GM23338 (cell line): ENCODE measurements at regions not wholly inside any gene's neighbourhood (a gene's known extent, or its start where the extent isn't known, plus 50 kb on each side); places are given as distances from the start of the nearest gene placed in this dataset.

Source experiments
- ATAC-seq: fragments of 200-7000 bp; cut with Tn5 transposase; 3 replicates; pipeline ENCODE4 v1.9.1; 2020
- DNase-seq: peaks from one replicate; pipeline ENCODE4 v3.0.0-alpha.2; 2015; ENCODE audit warnings: low spot score
- H2AFZ ChIP-seq: fragments of 200-600 bp; sonication (generic); 2 replicates; pipeline ENCODE4 v1.8.0; 2016; ENCODE audit warnings: antibody characterized with exemption, mild to moderate bottlenecking, moderate library complexity
- H3F3A ChIP-seq: fragments of 200-600 bp; sonication (generic); replicated peaks from 2 replicates; pipeline ENCODE4 v1.8.0; 2017; ENCODE audit warnings: antibody characterized with exemption, mixed run types, low read depth
- H3K27ac ChIP-seq: fragments of 200-600 bp; sonication (generic); 2 replicates; pipeline ENCODE4 v1.6.1; 2016; ENCODE audit warnings: low read depth
- H3K27me3 ChIP-seq: fragments of 200-600 bp; sonication (generic); 2 replicates; pipeline ENCODE4 v1.8.0; 2016; ENCODE audit warnings: mild to moderate bottlenecking, mixed run types, moderate library complexity; ENCODE audit not compliant: insufficient read depth
- H3K36me3 ChIP-seq: fragments of 200-600 bp; sonication (generic); 2 replicates; pipeline ENCODE4 v1.8.0; 2016; ENCODE audit warnings: mild to moderate bottlenecking; ENCODE audit not compliant: insufficient read depth
- H3K4me1 ChIP-seq: fragments of 200-600 bp; sonication (generic); 2 replicates; pipeline ENCODE4 v1.8.0; 2016; ENCODE audit warnings: mild to moderate bottlenecking, moderate library complexity; ENCODE audit not compliant: insufficient read depth
- H3K4me2 ChIP-seq: fragments of 200-600 bp; sonication (generic); 2 replicates; pipeline ENCODE4 v1.7.1; 2017; ENCODE audit warnings: mixed run types
- H3K4me3 ChIP-seq: fragments of 200-600 bp; sonication (generic); 2 replicates; pipeline ENCODE4 v1.6.1; 2016; ENCODE audit warnings: mixed run types
- H3K79me2 ChIP-seq: fragments of 200-600 bp; sonication (generic); replicated peaks from 2 replicates; pipeline ENCODE4 v1.8.0; 2017; ENCODE audit warnings: mild to moderate bottlenecking; ENCODE audit not compliant: insufficient read depth
- H3K9me2 ChIP-seq: fragments of 200-600 bp; sonication (generic); 2 replicates; pipeline ENCODE4 v1.8.0; 2017; ENCODE audit not compliant: insufficient read depth
- H4K20me1 ChIP-seq: fragments of 200-600 bp; sonication (generic); replicated peaks from 2 replicates; pipeline ENCODE4 v1.8.0; 2017; ENCODE audit warnings: mild to moderate bottlenecking; ENCODE audit not compliant: insufficient read depth
- H3K27ac Mint-ChIP-seq: 2 replicates; pipeline ENCODE4 v1.8.0; 2020; ENCODE audit warnings: inconsistent platforms, mild to moderate bottlenecking, moderate library complexity, mixed read lengths
- H3K27me3 Mint-ChIP-seq: 3 replicates; pipeline ENCODE4 v1.8.0; 2022; ENCODE audit warnings: low read depth, mild to moderate bottlenecking, moderate library complexity, mixed read lengths, inconsistent platforms; ENCODE audit not compliant: insufficient read depth, poor library complexity
- H3K36me3 Mint-ChIP-seq: 3 replicates; pipeline ENCODE4 v1.8.0; 2021; ENCODE audit warnings: low read depth, mild to moderate bottlenecking, inconsistent platforms, moderate library complexity, mixed read lengths
- H3K4me1 Mint-ChIP-seq: 3 replicates; pipeline ENCODE4 v1.8.0; 2020; ENCODE audit warnings: mild to moderate bottlenecking, inconsistent platforms, mixed read lengths
- H3K4me3 Mint-ChIP-seq: 3 replicates; pipeline ENCODE4 v1.8.0; 2021; ENCODE audit warnings: moderate library complexity, mild to moderate bottlenecking, inconsistent platforms, mixed read lengths
- H3K9me3 Mint-ChIP-seq: 3 replicates; pipeline ENCODE4 v1.8.0; 2020; ENCODE audit warnings: moderate library complexity, mild to moderate bottlenecking, inconsistent platforms, mixed read lengths
- CREB1 ChIP-seq: fragments of 250-450 bp; sonication (Bioruptor Pico); IDR thresholded peaks from 2 replicates; pipeline ENCODE4 v1.5.0; 2020; ENCODE audit warnings: low read depth, mild to moderate bottlenecking, moderate library complexity
- EZH2 ChIP-seq: fragments of 200-600 bp; sonication (generic); IDR thresholded peaks from one replicate; pipeline ENCODE4 v1.8.0; 2017; ENCODE audit warnings: antibody characterized with exemption, mild to moderate bottlenecking, low read depth; ENCODE audit not compliant: unreplicated experiment
- EZH2phosphoT487 ChIP-seq: fragments of 200-600 bp; sonication (generic); IDR thresholded peaks from one replicate; pipeline ENCODE4 v1.8.1; 2018; ENCODE audit warnings: antibody characterized with exemption; ENCODE audit not compliant: unreplicated experiment
- NANOG ChIP-seq: IDR thresholded peaks from 2 replicates; pipeline ENCODE4 v1.6.1; 2016; ENCODE audit warnings: antibody characterized with exemption, borderline replicate concordance
- POLR2AphosphoS5 ChIP-seq: IDR thresholded peaks from 2 replicates; pipeline ENCODE4 v1.6.1; 2016; ENCODE audit warnings: antibody characterized with exemption, low read depth
- STAT1 ChIP-seq: IDR thresholded peaks from one replicate; pipeline ENCODE4 v1.6.1; 2016; ENCODE audit warnings: antibody characterized with exemption; ENCODE audit not compliant: unreplicated experiment
- ZNF114 ChIP-seq: fragments of 250-450 bp; sonication (Bioruptor Pico); IDR thresholded peaks from 2 replicates; pipeline ENCODE4 v1.5.0; 2020; ENCODE audit warnings: mild to moderate bottlenecking, moderate library complexity
- ZNF331 ChIP-seq: fragments of 250-450 bp; sonication (Bioruptor Pico); IDR thresholded peaks from 2 replicates; pipeline ENCODE4 v1.5.0; 2020; ENCODE audit warnings: low read depth, mild to moderate bottlenecking, moderate library complexity
- TF ChIP-seq, protein P1 (sequence below): fragments of 250-450 bp; sonication (Bioruptor Pico); IDR thresholded peaks from 2 replicates; pipeline ENCODE4 v1.5.0; 2020; ENCODE audit warnings: mild to moderate bottlenecking, moderate library complexity
- TF ChIP-seq, protein P2 (sequence below): IDR thresholded peaks from 2 replicates; pipeline ENCODE4 v1.6.1; 2016; ENCODE audit warnings: antibody characterized with exemption
- TF ChIP-seq, protein P3 (sequence below): IDR thresholded peaks from one replicate; pipeline ENCODE4 v1.6.1; 2018; ENCODE audit warnings: antibody characterized with exemption; ENCODE audit not compliant: unreplicated experiment

DNA sequence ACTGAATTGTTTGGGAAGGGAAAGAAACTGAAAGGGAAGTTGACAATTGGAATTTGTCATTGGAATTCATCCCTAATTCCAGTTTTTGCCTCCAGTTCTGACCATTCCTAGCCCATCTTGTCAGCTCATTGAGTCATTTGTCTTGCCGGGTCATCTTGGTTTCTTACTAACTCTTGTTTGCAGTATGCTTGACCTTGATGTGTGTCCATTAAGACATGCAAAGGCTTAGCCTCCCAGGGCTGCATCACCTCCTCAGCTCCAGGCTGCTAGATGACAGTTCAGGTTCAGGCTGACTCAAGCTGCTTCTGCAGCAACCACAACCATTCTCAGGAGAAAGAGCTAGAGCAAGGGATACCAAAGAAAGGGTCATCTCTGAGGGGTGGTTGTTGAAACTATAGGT lies 151.3 kb upstream of the PTGFR start:
- H4K20me1 ChIP-seq = no peaks in the 10 kb centered on the region; the same call in 1 of the 2 replicates
- H2AFZ ChIP-seq = no peak overlapping the region
- no peak for TF ChIP-seq STAT1
- TF ChIP-seq POLR2AphosphoS5 = no peak
- TF ChIP-seq CREB1 = no peak
- no peak for TF ChIP-seq ZNF114 (CRISPR knock-in tag)
- DNase-seq = no peak
- H3K79me2 ChIP-seq = no peaks in the 10 kb centered on the region
- H3K36me3 ChIP-seq = no peaks in the 10 kb centered on the region
- no peak overlapping the region for H3K4me2 ChIP-seq
- Mint-ChIP-seq H3K36me3 (no peaks in the 10 kb centered on the region), H3K4me3 (no peak overlapping the region), H3K27me3 (peaks cover 1% of the 10 kb centered on the region), H3K4me1 (no peaks in the 10 kb centered on the region), H3K27ac (no peak overlapping the region), H3K9me3 (no peaks in the 10 kb centered on the region)
- ATAC-seq = no peak
- no peak overlapping the region for H3K27ac ChIP-seq
- 0 out of 2 replicates have a peak, but pooled peaks cover 7% of the 10 kb centered on the region for H3K9me2 ChIP-seq
- no peaks in the 10 kb centered on the region for H3K4me1 ChIP-seq
- no peak overlapping the region for H3K4me3 ChIP-seq
- no peaks in the 10 kb centered on the region for H3F3A ChIP-seq
- no peaks in the 10 kb centered on the region for H3K27me3 ChIP-seq

DNA sequence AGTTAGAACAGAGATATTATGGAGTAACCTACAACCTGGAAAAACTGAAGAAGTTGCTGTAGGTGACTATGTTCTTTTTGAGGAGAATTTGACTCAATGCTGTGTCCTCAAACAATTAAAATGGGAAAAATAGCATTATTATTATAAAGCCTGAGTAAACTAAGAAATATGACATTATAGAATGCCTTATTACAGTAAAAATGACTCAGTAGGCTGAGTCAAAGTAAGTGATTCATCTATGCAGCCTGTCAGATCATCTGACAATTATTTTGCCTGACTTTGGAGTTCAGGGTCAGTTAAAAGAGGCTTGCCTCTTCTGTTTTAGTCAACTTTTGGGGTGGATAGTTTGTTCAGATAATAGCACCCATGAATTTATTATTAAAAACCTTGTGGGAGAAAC lies 150.8 kb upstream of the PTGFR start:
- ATAC-seq = no peak
- Histone ChIP-seq H3K9me2 (0 out of 2 replicates have a peak, but pooled peaks cover 7% of the 10 kb centered on the region), H3K27me3 (no peaks in the 10 kb centered on the region), H2AFZ (no peak overlapping the region), H3F3A (no peaks in the 10 kb centered on the region), H3K4me2 (no peak overlapping the region), H3K4me1 (no peaks in the 10 kb centered on the region), H3K36me3 (no peaks in the 10 kb centered on the region), H3K79me2 (no peaks in the 10 kb centered on the region), H3K4me3 (no peak overlapping the region), H4K20me1 (no peaks in the 10 kb centered on the region; the same call in 1 of the 2 replicates), H3K27ac (no peak overlapping the region)
- H3K9me3 Mint-ChIP-seq = no peaks in the 10 kb centered on the region
- DNase-seq = no peak
- H3K4me3 Mint-ChIP-seq = no peak overlapping the region
- H3K27ac Mint-ChIP-seq = no peak overlapping the region
- H3K27me3 Mint-ChIP-seq = peaks cover 1% of the 10 kb centered on the region
- H3K4me1 Mint-ChIP-seq = no peaks in the 10 kb centered on the region
- H3K36me3 Mint-ChIP-seq = no peaks in the 10 kb centered on the region
- TF ChIP-seq EZH2phosphoT487 = no peak
- no peak for TF ChIP-seq ZNF114 (CRISPR knock-in tag)
- no peak for TF ChIP-seq CREB1
- TF ChIP-seq POLR2AphosphoS5 = no peak
- TF ChIP-seq ZNF331 (CRISPR knock-in tag) = no peak
- TF ChIP-seq, protein P1, sequence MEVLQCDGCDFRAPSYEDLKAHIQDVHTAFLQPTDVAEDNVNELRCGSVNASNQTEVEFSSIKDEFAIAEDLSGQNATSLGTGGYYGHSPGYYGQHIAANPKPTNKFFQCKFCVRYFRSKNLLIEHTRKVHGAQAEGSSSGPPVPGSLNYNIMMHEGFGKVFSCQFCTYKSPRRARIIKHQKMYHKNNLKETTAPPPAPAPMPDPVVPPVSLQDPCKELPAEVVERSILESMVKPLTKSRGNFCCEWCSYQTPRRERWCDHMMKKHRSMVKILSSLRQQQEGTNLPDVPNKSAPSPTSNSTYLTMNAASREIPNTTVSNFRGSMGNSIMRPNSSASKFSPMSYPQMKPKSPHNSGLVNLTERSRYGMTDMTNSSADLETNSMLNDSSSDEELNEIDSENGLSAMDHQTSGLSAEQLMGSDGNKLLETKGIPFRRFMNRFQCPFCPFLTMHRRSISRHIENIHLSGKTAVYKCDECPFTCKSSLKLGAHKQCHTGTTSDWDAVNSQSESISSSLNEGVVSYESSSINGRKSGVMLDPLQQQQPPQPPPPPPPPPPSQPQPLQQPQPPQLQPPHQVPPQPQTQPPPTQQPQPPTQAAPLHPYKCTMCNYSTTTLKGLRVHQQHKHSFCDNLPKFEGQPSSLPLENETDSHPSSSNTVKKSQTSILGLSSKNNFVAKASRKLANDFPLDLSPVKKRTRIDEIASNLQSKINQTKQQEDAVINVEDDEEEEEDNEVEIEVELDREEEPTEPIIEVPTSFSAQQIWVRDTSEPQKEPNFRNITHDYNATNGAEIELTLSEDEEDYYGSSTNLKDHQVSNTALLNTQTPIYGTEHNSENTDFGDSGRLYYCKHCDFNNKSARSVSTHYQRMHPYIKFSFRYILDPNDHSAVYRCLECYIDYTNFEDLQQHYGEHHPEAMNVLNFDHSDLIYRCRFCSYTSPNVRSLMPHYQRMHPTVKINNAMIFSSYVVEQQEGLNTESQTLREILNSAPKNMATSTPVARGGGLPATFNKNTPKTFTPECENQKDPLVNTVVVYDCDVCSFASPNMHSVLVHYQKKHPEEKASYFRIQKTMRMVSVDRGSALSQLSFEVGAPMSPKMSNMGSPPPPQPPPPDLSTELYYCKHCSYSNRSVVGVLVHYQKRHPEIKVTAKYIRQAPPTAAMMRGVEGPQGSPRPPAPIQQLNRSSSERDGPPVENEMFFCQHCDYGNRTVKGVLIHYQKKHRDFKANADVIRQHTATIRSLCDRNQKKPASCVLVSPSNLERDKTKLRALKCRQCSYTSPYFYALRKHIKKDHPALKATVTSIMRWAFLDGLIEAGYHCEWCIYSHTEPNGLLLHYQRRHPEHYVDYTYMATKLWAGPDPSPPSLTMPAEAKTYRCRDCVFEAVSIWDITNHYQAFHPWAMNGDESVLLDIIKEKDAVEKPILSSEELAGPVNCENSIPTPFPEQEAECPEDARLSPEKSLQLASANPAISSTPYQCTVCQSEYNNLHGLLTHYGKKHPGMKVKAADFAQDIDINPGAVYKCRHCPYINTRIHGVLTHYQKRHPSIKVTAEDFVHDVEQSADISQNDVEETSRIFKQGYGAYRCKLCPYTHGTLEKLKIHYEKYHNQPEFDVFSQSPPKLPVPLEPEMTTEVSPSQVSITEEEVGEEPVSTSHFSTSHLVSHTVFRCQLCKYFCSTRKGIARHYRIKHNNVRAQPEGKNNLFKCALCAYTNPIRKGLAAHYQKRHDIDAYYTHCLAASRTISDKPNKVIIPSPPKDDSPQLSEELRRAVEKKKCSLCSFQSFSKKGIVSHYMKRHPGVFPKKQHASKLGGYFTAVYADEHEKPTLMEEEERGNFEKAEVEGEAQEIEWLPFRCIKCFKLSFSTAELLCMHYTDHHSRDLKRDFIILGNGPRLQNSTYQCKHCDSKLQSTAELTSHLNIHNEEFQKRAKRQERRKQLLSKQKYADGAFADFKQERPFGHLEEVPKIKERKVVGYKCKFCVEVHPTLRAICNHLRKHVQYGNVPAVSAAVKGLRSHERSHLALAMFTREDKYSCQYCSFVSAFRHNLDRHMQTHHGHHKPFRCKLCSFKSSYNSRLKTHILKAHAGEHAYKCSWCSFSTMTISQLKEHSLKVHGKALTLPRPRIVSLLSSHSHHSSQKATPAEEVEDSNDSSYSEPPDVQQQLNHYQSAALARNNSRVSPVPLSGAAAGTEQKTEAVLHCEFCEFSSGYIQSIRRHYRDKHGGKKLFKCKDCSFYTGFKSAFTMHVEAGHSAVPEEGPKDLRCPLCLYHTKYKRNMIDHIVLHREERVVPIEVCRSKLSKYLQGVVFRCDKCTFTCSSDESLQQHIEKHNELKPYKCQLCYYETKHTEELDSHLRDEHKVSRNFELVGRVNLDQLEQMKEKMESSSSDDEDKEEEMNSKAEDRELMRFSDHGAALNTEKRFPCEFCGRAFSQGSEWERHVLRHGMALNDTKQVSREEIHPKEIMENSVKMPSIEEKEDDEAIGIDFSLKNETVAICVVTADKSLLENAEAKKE (CRISPR knock-in tag) = no peak
- no peak for TF ChIP-seq EZH2
- TF ChIP-seq, protein P2, sequence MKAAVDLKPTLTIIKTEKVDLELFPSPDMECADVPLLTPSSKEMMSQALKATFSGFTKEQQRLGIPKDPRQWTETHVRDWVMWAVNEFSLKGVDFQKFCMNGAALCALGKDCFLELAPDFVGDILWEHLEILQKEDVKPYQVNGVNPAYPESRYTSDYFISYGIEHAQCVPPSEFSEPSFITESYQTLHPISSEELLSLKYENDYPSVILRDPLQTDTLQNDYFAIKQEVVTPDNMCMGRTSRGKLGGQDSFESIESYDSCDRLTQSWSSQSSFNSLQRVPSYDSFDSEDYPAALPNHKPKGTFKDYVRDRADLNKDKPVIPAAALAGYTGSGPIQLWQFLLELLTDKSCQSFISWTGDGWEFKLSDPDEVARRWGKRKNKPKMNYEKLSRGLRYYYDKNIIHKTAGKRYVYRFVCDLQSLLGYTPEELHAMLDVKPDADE = no peak
- TF ChIP-seq, protein P3, sequence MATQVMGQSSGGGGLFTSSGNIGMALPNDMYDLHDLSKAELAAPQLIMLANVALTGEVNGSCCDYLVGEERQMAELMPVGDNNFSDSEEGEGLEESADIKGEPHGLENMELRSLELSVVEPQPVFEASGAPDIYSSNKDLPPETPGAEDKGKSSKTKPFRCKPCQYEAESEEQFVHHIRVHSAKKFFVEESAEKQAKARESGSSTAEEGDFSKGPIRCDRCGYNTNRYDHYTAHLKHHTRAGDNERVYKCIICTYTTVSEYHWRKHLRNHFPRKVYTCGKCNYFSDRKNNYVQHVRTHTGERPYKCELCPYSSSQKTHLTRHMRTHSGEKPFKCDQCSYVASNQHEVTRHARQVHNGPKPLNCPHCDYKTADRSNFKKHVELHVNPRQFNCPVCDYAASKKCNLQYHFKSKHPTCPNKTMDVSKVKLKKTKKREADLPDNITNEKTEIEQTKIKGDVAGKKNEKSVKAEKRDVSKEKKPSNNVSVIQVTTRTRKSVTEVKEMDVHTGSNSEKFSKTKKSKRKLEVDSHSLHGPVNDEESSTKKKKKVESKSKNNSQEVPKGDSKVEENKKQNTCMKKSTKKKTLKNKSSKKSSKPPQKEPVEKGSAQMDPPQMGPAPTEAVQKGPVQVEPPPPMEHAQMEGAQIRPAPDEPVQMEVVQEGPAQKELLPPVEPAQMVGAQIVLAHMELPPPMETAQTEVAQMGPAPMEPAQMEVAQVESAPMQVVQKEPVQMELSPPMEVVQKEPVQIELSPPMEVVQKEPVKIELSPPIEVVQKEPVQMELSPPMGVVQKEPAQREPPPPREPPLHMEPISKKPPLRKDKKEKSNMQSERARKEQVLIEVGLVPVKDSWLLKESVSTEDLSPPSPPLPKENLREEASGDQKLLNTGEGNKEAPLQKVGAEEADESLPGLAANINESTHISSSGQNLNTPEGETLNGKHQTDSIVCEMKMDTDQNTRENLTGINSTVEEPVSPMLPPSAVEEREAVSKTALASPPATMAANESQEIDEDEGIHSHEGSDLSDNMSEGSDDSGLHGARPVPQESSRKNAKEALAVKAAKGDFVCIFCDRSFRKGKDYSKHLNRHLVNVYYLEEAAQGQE = no peak
- TF ChIP-seq NANOG = no peak
